Tibial nerve (tissue), 4 donors: ENCODE measurements at regions not wholly inside any gene's neighbourhood (a gene's known extent, or its start where the extent isn't known, plus 50 kb on each side); places are given as distances from the start of the nearest gene placed in this dataset.

Source experiments
- DNase-seq, 2 donors: peaks; one replicate each; pipeline ENCODE4 v3.0.0-alpha.2; 2019; ENCODE audit warnings: low spot score in 2 of 2
- H3K27ac ChIP-seq, 4 donors: fragments of 200-600 bp; sonication (generic) in 3 of 4; one replicate each; pipeline ENCODE4 v1.5.1; 2017 to 2019; ENCODE audit warnings: mild to moderate bottlenecking in 1 of 4
- H3K27me3 ChIP-seq, 2 donors: fragments of 200-600 bp; sonication (generic) in 1 of 2; one replicate each; pipeline versions ENCODE4 v1.5.1 to v1.6.0; 2017 to 2019
- H3K36me3 ChIP-seq, 3 donors: fragments of 200-600 bp; sonication (generic); one replicate each; pipeline ENCODE4 v1.5.1; 2018 to 2019
- H3K4me1 ChIP-seq, 4 donors: fragments of 200-600 bp; sonication (generic) in 3 of 4; one replicate each; pipeline ENCODE4 v1.5.1; 2017 to 2019
- H3K4me3 ChIP-seq, 4 donors: fragments of 200-600 bp; sonication (generic) in 3 of 4; one replicate each; pipeline ENCODE4 v1.5.1; 2017 to 2019; ENCODE audit warnings: mild to moderate bottlenecking in 1 of 4, moderate library complexity in 1 of 4
- H3K9me3 ChIP-seq, 4 donors: fragments of 200-600 bp; sonication (generic) in 3 of 4; one replicate each; pipeline ENCODE4 v1.5.1; 2017 to 2019
- CTCF ChIP-seq, 5 experiments: fragments of 200-600 bp in 3 of 5; fragments of 450-650 bp in 2 of 5; sonication (generic) in 3 of 5; IDR thresholded peaks; one replicate each; pipeline ENCODE4 v1.5.1; 2016 to 2019; ENCODE audit warnings: antibody characterized with exemption in 5 of 5, mild to moderate bottlenecking in 3 of 5, moderate library complexity in 2 of 5
- EP300 ChIP-seq, 2 donors: sonication (generic); formaldehyde crosslinking; IDR thresholded peaks; one replicate each; pipeline ENCODE4 v1.6.1; 2017; ENCODE audit warnings: antibody characterized with exemption in 2 of 2, mild to moderate bottlenecking in 1 of 2
- POLR2A ChIP-seq, 2 donors: fragments of 450-650 bp; IDR thresholded peaks; one replicate each; pipeline ENCODE4 v1.6.1; 2017; ENCODE audit warnings: antibody characterized with exemption in 2 of 2, mild to moderate bottlenecking in 2 of 2, moderate library complexity in 2 of 2
- WGBS, 2 donors: methylation state at CpG; one replicate each; pipeline ENCODE4 v1.1.5; 2018; 5-methylcytosine and 5-hydroxymethylcytosine counted together

- Histone ChIP-seq H3K4me3 (no peak overlapping the region), H3K4me1 (no peaks in the 10 kb centered on the region), H3K27ac (no peak overlapping the region), H3K27me3 (no peaks in the 10 kb centered on the region), H3K36me3 (no peaks in the 10 kb centered on the region), H3K9me3 (no peaks in the 10 kb centered on the region)
- no peak for DNase-seq
- 87 to 89% methylated on average over 4 of the region's 4 CpGs for WGBS, 2 donors
- TF ChIP-seq POLR2A (IDR thresholded peaks at IDR 0.05) (no peak), CTCF (IDR thresholded peaks at IDR 0.05) (no peak), EP300 (IDR thresholded peaks at IDR 0.05) (no peak)
These were observed 872.9 kb upstream of the PCDH10 start for GRCh38 chr4:132276185-132276584.

- 93 to 95% methylated on average over 2 of the region's 2 CpGs for WGBS, 2 donors
- DNase-seq: no peak
- no peak overlapping the region for H3K4me3 ChIP-seq
- no peak for TF ChIP-seq EP300 (IDR thresholded peaks at IDR 0.05)
- TF ChIP-seq CTCF (IDR thresholded peaks at IDR 0.05): no peak
- TF ChIP-seq POLR2A (IDR thresholded peaks at IDR 0.05): no peak
- no peaks in the 10 kb centered on the region for H3K9me3 ChIP-seq
- H3K27me3 ChIP-seq: no peaks in the 10 kb centered on the region
- H3K27ac ChIP-seq: no peak overlapping the region
- no peaks in the 10 kb centered on the region for H3K36me3 ChIP-seq
- no peaks in the 10 kb centered on the region for H3K4me1 ChIP-seq
These were observed 872.1 kb upstream of the PCDH10 start for GRCh38 chr4:132276989-132277388.

GRCh38 chr4:132281733-132282132 is 867.4 kb upstream of the PCDH10 start:
- Histone ChIP-seq H3K27me3 (no peaks in the 10 kb centered on the region), H3K4me3 (no peak overlapping the region), H3K27ac (no peak overlapping the region), H3K9me3 (peaks cover 0 to 6% (median 0%) of the 10 kb centered on the region in 4 donors), H3K4me1 (no peaks in the 10 kb centered on the region), H3K36me3 (no peaks in the 10 kb centered on the region)
- no peak for DNase-seq
- 86 to 87% methylated on average over 4 of the region's 4 CpGs for WGBS, 2 donors
- TF ChIP-seq EP300 (IDR thresholded peaks at IDR 0.05): no peak
- TF ChIP-seq POLR2A (IDR thresholded peaks at IDR 0.05): no peak
- no peak for TF ChIP-seq CTCF (IDR thresholded peaks at IDR 0.05)

- Histone ChIP-seq H3K4me3 (no peak overlapping the region), H3K27me3 (no peaks in the 10 kb centered on the region), H3K27ac (no peak overlapping the region), H3K36me3 (no peaks in the 10 kb centered on the region), H3K4me1 (no peaks in the 10 kb centered on the region), H3K9me3 (peaks cover 0 to 6% (median 0%) of the 10 kb centered on the region in 4 donors)
- TF ChIP-seq EP300 (IDR thresholded peaks at IDR 0.05) (no peak), CTCF (IDR thresholded peaks at IDR 0.05) (no peak), POLR2A (IDR thresholded peaks at IDR 0.05) (no peak)
- no peak for DNase-seq
- WGBS, 2 donors: 91 to 93% methylated on average over 1 of the region's 1 CpG
These were observed 864.1 kb upstream of the PCDH10 start for GRCh38 chr4:132284910-132285426.

GRCh38 chr4:132297346-132297745 is 851.7 kb upstream of the PCDH10 start:
- no peaks in the 10 kb centered on the region for H3K9me3 ChIP-seq
- 18 to 23% methylated on average over 1 of the region's 1 CpG for whole genome bisulfite sequencing, 2 donors
- no peak for TF ChIP-seq CTCF (IDR thresholded peaks at IDR 0.05)
- TF ChIP-seq POLR2A (IDR thresholded peaks at IDR 0.05): no peak
- TF ChIP-seq EP300 (IDR thresholded peaks at IDR 0.05): no peak
- no peak for DNase-seq
- no peak overlapping the region for H3K4me3 ChIP-seq
- no peaks in the 10 kb centered on the region for H3K36me3 ChIP-seq
- no peaks in the 10 kb centered on the region for H3K27me3 ChIP-seq
- H3K4me1 ChIP-seq: no peaks in the 10 kb centered on the region
- no peak overlapping the region for H3K27ac ChIP-seq
